Upper lobe of right lung (tissue), 1 donor: ENCODE measurements at regions not wholly inside any gene's neighbourhood (a gene's known extent, or its start where the extent isn't known, plus 50 kb on each side); places are given as distances from the start of the nearest gene placed in this dataset.
"Not testable (repeated sequence)": the region's sequence is repeated elsewhere in the genome, so short reads cannot be mapped to it uniquely, and the experiment has no call there.

Source experiments
- ATAC-seq: fragments of 200-7000 bp; cut with Tn5 transposase; one replicate; pipeline ENCODE4 v1.9.1; 2020; ENCODE audit warnings: mild to moderate bottlenecking, moderate library complexity
- DNase-seq: peaks from one replicate; pipeline ENCODE4 v3.0.0-alpha.2; 2020
- H3K27ac ChIP-seq: fragments of 200-600 bp; one replicate; pipeline ENCODE4 v1.8.0; 2022
- H3K27me3 ChIP-seq: fragments of 200-600 bp; one replicate; pipeline ENCODE4 v1.8.0; 2022; ENCODE audit warnings: mild to moderate bottlenecking
- H3K36me3 ChIP-seq: fragments of 200-600 bp; one replicate; pipeline ENCODE4 v1.8.0; 2022
- H3K4me1 ChIP-seq: fragments of 200-600 bp; one replicate; pipeline ENCODE4 v1.8.0; 2022
- H3K4me3 ChIP-seq: fragments of 200-600 bp; one replicate; pipeline ENCODE4 v1.8.0; 2022; ENCODE audit warnings: mild to moderate bottlenecking
- H3K9me3 ChIP-seq: fragments of 200-600 bp; one replicate; pipeline ENCODE4 v1.8.0; 2022
- intact Hi-C: fragments of 100-400 bp; cut with DNase I; formaldehyde crosslinking; loops from one replicate; pipeline ENCODE4 v1.11.0; 2022
- TF ChIP-seq, protein P1 (sequence below): fragments of 200-600 bp; IDR thresholded peaks from one replicate; pipeline ENCODE4 v1.8.0; 2022; ENCODE audit warnings: antibody characterized with exemption
- donor health status: DM: no; HTN: yes; CAD: no; lungs with severe emphysema.

DNA sequence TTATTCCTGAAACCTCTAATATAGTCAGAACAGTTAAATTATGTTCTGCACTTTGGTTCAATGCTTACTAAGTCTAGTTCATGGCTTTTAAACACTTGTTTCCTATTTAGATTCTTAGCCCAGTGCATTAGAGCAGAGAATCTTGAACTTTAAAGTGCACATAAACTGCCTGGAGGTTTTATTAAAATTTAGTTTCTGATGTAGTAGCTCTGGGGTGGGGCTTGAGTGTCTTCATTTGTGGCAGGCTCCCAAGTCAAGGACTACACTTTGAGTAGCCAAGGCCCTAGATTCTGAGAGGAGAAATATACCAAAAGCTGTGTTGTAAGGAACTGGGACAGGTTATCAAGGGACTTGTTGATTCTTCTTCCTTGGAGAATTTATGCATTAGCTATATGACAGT, 1604.2 kb downstream of the KHDRBS2 start:
- Histone ChIP-seq H3K36me3 (no peaks in the 10 kb centered on the region), H3K27ac (no peak overlapping the region), H3K4me3 (no peak overlapping the region), H3K27me3 (no peaks in the 10 kb centered on the region), H3K4me1 (no peaks in the 10 kb centered on the region), H3K9me3 (no peaks in the 10 kb centered on the region)
- intact Hi-C loops: no loop called here
- DNase-seq (no peak), ATAC-seq (no peak)
- TF ChIP-seq, protein P1, sequence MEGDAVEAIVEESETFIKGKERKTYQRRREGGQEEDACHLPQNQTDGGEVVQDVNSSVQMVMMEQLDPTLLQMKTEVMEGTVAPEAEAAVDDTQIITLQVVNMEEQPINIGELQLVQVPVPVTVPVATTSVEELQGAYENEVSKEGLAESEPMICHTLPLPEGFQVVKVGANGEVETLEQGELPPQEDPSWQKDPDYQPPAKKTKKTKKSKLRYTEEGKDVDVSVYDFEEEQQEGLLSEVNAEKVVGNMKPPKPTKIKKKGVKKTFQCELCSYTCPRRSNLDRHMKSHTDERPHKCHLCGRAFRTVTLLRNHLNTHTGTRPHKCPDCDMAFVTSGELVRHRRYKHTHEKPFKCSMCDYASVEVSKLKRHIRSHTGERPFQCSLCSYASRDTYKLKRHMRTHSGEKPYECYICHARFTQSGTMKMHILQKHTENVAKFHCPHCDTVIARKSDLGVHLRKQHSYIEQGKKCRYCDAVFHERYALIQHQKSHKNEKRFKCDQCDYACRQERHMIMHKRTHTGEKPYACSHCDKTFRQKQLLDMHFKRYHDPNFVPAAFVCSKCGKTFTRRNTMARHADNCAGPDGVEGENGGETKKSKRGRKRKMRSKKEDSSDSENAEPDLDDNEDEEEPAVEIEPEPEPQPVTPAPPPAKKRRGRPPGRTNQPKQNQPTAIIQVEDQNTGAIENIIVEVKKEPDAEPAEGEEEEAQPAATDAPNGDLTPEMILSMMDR: no peak

DNA sequence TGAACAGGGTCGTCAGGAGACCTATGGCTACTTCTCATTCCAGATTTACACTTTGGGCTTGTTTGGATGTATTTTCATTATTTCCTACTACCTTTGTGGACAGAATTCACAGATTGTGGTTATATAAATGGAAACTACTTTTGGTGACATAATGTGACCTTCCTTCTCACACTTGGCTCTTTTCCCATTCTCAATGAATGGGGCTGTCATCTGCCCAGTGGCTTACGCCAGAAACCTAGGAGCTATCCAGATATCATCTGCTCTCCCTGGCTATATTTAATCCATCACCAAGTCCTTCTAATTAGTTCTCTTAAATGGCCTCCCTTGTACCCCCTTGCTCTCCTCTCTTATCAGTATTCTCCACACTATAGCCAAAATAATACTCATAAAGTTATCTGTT, 1606.8 kb downstream of the KHDRBS2 start:
- H3K9me3 ChIP-seq: no peaks in the 10 kb centered on the region
- no peak overlapping the region for H3K27ac ChIP-seq
- no peak overlapping the region for H3K4me3 ChIP-seq
- no peaks in the 10 kb centered on the region for H3K27me3 ChIP-seq
- DNase-seq: no peak
- intact Hi-C loops: no loop called here
- H3K4me1 ChIP-seq: no peaks in the 10 kb centered on the region
- ATAC-seq: no peak
- no peaks in the 10 kb centered on the region for H3K36me3 ChIP-seq
- TF ChIP-seq, protein P1: no peak

DNA sequence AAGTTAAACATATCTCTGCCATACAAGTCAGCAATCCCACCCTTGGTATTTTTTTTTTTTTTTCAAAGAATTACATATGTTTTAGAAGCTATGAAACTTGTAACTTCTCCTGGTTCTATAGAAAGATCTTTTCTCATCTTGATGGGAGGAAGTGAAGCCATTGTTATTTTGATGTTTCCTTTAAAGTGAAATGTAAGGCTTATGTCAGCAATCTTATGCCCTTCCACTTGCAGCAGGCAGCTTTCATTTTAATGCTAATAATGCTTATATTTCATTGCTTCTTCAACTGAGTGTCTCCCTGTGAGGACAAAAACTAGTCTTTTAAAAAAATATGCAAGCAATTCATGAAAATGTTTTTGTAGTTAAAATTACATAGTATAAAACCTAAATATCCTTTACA, 1614.7 kb downstream of the KHDRBS2 start:
- H3K4me3 ChIP-seq: no peak overlapping the region
- no peaks in the 10 kb centered on the region for H3K4me1 ChIP-seq
- ATAC-seq: no peak
- TF ChIP-seq, protein P1: no peak
- no peak overlapping the region for H3K27ac ChIP-seq
- peaks cover 5% of the 10 kb centered on the region for H3K9me3 ChIP-seq
- DNase-seq: no peak
- intact Hi-C loops: no loop called here
- H3K27me3 ChIP-seq: no peaks in the 10 kb centered on the region
- no peaks in the 10 kb centered on the region for H3K36me3 ChIP-seq

DNA sequence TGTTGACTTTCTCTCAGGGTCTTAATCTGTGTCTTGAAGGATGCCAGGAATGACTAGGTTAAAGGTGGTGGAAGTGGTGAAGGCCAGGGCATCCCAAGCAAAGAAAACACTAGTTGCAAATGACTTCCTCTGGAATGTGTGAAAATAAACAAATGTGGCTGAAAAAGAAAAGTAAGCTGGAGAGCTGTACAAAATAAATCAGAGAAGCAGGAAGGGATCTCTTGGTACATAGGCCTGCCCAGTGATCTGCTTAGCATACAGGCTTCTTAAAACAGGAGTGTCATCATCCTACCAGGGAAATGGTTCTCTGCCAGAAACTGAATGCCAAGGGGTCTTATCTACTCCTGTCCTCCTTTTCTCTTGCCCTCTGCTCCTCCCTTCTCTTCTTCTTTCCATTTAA, 1616.0 kb downstream of the KHDRBS2 start:
- Histone ChIP-seq H3K9me3 (peaks cover 5% of the 10 kb centered on the region), H3K36me3 (no peaks in the 10 kb centered on the region), H3K27ac (no peak overlapping the region), H3K27me3 (no peaks in the 10 kb centered on the region), H3K4me3 (no peak overlapping the region), H3K4me1 (no peaks in the 10 kb centered on the region)
- intact Hi-C loops: no loop called here
- TF ChIP-seq, protein P1: no peak
- ATAC-seq (no peak), DNase-seq (no peak)

DNA sequence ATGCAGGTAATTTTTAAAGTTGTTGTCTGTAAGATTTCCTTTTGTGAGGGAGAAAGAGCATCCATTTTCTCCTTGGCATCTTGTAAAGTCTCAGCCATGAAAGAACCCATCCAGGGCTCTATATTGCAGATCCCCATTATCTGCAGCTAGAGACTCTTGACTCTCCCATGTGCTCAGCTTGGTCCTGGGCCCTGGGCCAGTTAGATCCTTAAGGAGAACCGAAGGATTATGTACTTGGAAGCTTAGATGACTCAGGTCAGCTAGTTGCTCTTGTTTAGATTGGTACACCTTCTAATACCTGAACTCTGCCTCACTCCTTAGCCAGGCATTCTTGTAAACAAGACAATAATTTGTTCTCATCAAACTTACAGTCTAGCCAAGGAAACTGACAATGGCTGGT, 1617.6 kb downstream of the KHDRBS2 start:
- ATAC-seq (peak; percentile 42), DNase-seq (no peak)
- no peak overlapping the region for H3K4me3 ChIP-seq
- H3K27ac ChIP-seq: no peak overlapping the region
- peaks cover 5% of the 10 kb centered on the region for H3K9me3 ChIP-seq
- H3K4me1 ChIP-seq: no peaks in the 10 kb centered on the region
- intact Hi-C loops: no loop called here
- H3K36me3 ChIP-seq: no peaks in the 10 kb centered on the region
- TF ChIP-seq, protein P1: no peak
- no peaks in the 10 kb centered on the region for H3K27me3 ChIP-seq

DNA sequence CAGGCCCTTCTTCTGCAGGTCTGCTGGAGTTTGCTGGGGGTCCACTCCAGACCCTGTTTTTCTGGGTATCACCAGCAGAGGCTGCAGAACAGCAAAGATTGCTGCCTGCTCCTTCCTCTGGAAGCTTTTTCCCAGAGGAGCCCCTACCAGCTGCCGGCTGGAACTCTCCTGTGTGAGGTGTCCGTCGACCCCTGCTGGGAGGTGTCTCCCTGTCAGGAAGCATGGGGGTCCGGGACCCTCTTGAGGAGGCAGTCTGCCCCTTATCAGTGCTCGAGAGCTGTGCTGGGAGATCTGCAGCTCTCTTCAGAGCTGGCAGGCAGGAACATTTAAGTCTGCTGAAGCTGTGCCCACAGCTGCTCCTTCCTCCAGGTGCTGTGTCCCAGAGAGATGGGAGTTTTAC, 1622.8 kb downstream of the KHDRBS2 start:
- H3K36me3 ChIP-seq, H3K27me3 ChIP-seq, H3K4me3 ChIP-seq, ATAC-seq, H3K4me1 ChIP-seq, intact Hi-C loops, DNase-seq, H3K9me3 ChIP-seq, H3K27ac ChIP-seq: not testable (repeated sequence)
